Brain microvascular endothelial cell (primary cell): ENCODE measurements at regions not wholly inside any gene's neighbourhood (a gene's known extent, or its start where the extent isn't known, plus 50 kb on each side); places are given as distances from the start of the nearest gene placed in this dataset.

Source experiments
- DNase-seq: peaks from one replicate; pipeline ENCODE4 v3.0.0-alpha.2; 2020
- H3K27ac ChIP-seq: fragments of 250-450 bp; sonication (Bioruptor Pico); 2 replicates; pipeline ENCODE4 v1.5.1; 2020; ENCODE audit warnings: mild to moderate bottlenecking, moderate library complexity
- H3K27me3 ChIP-seq: fragments of 250-450 bp; sonication (Bioruptor Pico); replicated peaks from 2 replicates; pipeline ENCODE4 v1.5.1; 2020; ENCODE audit warnings: mild to moderate bottlenecking
- H3K36me3 ChIP-seq: fragments of 250-450 bp; sonication (Bioruptor Pico); replicated peaks from 2 replicates; pipeline ENCODE4 v1.5.1; 2020; ENCODE audit warnings: mild to moderate bottlenecking
- H3K4me3 ChIP-seq: 2 replicates; pipeline ENCODE4 v1.5.1; 2011; ENCODE audit warnings: low read depth, mild to moderate bottlenecking, control low read depth, low read length, moderate library complexity
- in situ Hi-C: cut with HindIII; loops from 2 replicates; pipeline ENCODE4 v1.10.0; 2017; ENCODE audit warnings: low sequenced_read_pairs, low pct_ligation_motif_present
- TF ChIP-seq, protein P1 (sequence below): IDR thresholded peaks from 2 replicates; pipeline ENCODE4 v1.5.1; 2011; ENCODE audit warnings: low read depth, mild to moderate bottlenecking, moderate library complexity, low read length, control low read depth, inconsistent platforms; ENCODE audit errors: missing control alignments

DNA sequence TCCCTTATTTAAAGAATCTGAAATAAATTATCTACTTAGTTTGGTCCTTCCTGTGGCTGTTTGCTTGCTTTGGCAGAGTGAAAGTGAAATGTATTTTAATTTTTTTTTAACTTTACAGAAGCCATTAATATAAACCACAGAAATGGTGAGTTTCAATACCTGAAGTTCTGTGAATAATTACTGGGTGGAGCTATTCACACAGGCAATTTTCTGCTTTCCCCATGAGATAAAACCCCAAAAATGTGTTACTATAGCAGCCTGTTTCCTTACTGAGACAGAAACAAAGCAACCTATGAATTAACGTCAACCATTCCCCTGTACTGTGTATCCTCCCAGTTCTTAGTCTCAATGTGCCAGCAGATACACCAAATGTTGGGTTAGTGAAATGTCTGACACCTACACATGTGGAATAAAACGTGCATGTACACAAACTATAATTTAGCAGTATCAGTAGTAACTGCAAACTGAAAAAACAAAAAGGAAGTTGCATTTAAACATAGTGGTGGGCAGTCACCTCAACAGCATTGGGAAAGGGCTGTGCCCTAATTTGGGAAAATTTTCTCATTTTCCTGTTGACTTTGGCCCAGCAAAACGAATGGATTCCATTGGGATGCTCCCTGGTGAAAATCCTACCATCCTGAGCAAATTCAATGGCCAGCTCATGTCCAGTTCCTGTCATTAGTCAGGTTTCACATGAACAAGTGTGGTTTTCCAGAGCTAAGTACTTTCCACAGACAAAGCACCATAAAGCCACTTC, 73.1 kb upstream of the RMDN2 start:
- in situ Hi-C loops: loop anchor here (25.0 kb wide), 1 partner anchor 440 kb away; no protein-coding TSS in a partner anchor
- TF ChIP-seq, protein P1, sequence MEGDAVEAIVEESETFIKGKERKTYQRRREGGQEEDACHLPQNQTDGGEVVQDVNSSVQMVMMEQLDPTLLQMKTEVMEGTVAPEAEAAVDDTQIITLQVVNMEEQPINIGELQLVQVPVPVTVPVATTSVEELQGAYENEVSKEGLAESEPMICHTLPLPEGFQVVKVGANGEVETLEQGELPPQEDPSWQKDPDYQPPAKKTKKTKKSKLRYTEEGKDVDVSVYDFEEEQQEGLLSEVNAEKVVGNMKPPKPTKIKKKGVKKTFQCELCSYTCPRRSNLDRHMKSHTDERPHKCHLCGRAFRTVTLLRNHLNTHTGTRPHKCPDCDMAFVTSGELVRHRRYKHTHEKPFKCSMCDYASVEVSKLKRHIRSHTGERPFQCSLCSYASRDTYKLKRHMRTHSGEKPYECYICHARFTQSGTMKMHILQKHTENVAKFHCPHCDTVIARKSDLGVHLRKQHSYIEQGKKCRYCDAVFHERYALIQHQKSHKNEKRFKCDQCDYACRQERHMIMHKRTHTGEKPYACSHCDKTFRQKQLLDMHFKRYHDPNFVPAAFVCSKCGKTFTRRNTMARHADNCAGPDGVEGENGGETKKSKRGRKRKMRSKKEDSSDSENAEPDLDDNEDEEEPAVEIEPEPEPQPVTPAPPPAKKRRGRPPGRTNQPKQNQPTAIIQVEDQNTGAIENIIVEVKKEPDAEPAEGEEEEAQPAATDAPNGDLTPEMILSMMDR: no peak
- no peaks in the 10 kb centered on the region for H3K36me3 ChIP-seq
- DNase-seq: no peak
- H3K4me3 ChIP-seq: no peak overlapping the region
- no peaks in the 10 kb centered on the region for H3K27me3 ChIP-seq
- no peak overlapping the region for H3K27ac ChIP-seq

DNA sequence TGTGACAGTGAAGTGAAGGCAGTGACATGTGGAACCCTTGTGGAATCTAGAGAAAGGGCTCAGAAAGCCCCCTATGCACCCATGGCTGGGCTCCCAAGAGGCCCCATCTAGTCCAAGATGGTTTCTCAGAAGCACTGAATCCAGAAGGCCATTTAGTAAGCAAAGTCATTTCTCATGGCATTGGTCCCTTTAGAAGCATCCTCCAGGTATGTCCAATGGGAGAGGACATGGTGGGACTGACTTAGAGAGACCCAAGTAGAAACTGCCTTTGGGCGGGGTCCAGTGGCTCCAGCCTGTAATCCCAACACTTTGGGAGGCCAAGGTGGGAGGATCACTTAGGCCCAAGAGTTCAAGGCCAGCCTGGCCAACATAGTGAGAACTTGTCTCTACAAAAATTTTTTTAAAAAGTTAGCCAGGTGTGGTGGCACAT, 72.5 kb upstream of the RMDN2 start:
- no peak for DNase-seq
- Histone ChIP-seq H3K27me3 (no peaks in the 10 kb centered on the region), H3K4me3 (no peak overlapping the region), H3K27ac (no peak overlapping the region), H3K36me3 (no peaks in the 10 kb centered on the region)
- in situ Hi-C loops: loop anchor here (25.0 kb wide), 1 partner anchor 440 kb away; no protein-coding TSS in a partner anchor
- TF ChIP-seq, protein P1: no peak

DNA sequence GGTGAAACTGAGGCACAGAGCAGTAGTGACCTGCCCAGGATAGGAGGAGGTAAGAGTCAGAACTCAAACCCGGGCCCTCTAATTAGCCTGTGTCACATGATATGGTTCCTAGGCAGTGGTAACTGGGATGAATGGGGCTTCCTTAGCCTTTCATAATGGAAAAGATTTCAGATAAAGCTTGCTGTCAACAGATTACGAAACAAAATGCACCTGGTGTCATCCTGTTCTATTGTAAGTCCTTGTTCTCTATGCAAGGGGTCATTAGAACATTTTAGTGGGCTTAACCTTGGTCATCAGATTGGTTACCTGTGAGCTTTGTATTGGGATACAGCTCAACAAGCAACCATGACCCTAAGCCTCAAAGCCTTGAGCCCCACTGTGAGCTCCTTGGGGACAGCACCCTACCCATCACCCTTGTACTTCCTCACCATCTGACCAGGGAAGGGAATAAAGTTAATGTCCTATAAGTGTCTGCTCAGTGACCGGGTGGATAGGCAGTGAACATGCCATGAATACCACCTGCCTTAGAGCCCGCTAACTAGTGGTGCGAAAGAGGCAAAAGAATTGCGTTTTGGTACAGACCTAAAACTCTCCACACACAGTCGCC, 70.3 kb upstream of the RMDN2 start:
- DNase-seq: no peak
- no peaks in the 10 kb centered on the region for H3K36me3 ChIP-seq
- in situ Hi-C loops: loop anchor here (25.0 kb wide), 1 partner anchor 442 kb away; no protein-coding TSS in a partner anchor
- no peak overlapping the region for H3K4me3 ChIP-seq
- TF ChIP-seq, protein P1: no peak
- H3K27ac ChIP-seq: no peak overlapping the region
- no peaks in the 10 kb centered on the region for H3K27me3 ChIP-seq

DNA sequence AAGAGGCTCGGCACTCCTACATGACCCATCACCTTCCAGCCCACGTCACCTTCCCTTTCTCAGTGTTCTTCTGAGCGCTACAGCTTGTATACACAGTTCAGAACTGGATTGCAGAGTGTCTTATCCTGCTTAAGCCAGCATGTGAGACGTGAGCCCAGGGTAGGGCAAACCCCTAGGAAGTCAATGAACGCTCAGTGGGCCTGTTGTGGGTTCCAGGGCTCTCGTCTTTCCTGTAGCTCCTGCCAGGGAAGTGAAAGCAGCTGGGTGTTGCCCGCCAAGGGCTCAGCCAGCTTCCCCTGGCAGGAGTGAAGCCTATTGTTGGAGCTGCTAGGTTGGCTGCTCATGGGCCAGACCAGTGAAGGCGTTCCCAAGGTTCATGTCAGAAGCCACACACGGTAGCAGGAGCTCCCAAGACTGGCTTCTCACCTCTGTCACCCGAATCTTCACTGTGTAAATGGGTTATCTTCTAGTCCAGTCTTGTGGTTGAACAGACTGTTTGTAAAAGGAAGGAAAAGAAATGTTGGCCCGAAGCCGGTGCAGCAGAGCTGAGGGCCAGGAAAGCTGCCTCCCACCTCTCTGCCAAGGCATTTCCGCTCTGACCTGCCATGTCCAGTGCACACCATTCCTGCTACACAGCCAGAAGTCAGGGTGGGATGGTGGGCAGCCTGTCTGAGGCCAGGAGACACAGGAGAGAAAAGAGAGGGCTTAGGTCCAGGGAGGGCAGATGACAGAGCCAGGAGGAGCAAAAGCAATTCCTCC, 69.6 kb upstream of the RMDN2 start:
- TF ChIP-seq, protein P1: no peak
- in situ Hi-C loops: loop anchor here (25.0 kb wide), 1 partner anchor 443 kb away; no protein-coding TSS in a partner anchor
- no peak overlapping the region for H3K27ac ChIP-seq
- no peaks in the 10 kb centered on the region for H3K27me3 ChIP-seq
- no peak for DNase-seq
- no peak overlapping the region for H3K4me3 ChIP-seq
- H3K36me3 ChIP-seq: no peaks in the 10 kb centered on the region

DNA sequence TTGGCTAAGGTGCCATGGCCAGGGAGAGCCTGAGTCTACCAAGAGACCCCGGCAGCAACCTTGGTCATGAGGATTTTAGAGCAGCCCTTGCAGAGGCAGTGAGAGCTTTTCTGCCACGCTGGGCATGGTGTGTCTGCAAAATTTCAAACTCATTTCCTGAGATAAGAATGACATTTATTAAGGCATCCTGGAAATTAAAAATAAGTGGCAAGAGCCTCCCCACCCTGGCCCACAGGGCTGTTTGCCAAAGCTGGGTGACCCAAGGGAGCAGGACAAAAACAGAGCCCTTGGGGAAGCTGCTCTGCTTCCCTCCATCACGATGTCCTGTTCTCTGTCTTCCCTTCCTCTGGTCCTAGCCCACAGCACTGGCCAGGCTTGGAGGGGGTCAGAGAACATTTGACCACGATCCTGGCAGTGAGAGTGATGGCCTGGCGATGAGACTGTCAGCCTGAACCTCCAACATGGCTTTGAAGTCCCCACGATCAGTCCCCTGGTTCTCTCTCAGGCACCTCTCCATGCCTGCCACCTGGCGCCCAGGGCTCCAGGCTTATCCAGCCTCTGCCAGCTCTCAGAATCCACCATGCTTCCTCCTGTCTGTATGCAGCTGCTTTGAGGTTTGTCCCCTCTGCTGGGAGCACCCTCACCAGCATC, 68.9 kb upstream of the RMDN2 start:
- TF ChIP-seq, protein P1: no peak
- no peaks in the 10 kb centered on the region for H3K27me3 ChIP-seq
- H3K36me3 ChIP-seq: no peaks in the 10 kb centered on the region
- no peak overlapping the region for H3K27ac ChIP-seq
- in situ Hi-C loops: loop anchor here (25.0 kb wide), 1 partner anchor 444 kb away; no protein-coding TSS in a partner anchor
- no peak for DNase-seq
- no peak overlapping the region for H3K4me3 ChIP-seq
